GM18867 (cell line): ENCODE measurements at regions not wholly inside any gene's neighbourhood (a gene's known extent, or its start where the extent isn't known, plus 50 kb on each side); places are given as distances from the start of the nearest gene placed in this dataset.

Experiments
- ATAC-seq: cut with Tn5 transposase; IDR thresholded peaks from one replicate; pipeline ENCODE4 v1.9.1; 2021; ENCODE audit warnings: mild to moderate bottlenecking, moderate library complexity; ENCODE audit not compliant: unreplicated experiment

DNA sequence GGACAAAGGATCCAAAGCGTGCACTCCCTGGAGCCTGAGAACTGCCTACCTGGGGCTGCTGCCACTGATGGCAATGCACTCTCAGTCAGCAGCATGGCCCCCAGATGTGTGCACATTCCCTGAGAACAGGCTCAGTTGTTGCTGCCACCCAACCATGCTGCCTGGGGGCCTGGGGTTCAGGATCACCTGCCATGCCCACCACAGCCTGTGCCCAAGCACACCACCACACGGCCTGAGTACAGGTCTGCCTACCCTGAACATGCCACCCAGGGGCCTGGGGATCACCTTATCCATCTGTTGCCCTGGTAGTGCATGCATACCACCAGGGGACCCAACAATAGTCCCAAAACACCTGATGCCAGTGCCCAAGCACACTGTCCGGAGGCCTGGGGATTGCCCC, 1174.5 kb downstream of the SORCS1 start:
- ATAC-seq: no peak

DNA sequence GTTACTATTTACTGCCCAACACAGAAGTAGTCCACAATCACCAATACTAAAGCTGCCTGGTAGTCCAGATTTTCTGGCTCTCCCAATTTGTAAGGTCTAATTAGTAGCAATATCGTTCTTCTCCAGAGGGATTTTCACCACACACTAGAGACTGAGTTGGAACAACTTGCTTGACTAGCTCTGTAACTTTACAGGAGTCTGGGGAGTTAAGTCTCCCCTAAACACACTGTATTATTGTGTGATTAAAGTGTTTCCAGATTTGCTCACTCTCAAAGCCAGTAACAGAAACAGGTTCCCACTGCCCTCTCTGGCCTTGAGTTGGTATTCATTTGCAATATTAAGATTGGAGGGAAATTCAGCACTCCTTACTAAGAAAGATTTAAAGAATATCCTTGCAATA, 1175.7 kb downstream of the SORCS1 start:
- no peak for ATAC-seq

DNA sequence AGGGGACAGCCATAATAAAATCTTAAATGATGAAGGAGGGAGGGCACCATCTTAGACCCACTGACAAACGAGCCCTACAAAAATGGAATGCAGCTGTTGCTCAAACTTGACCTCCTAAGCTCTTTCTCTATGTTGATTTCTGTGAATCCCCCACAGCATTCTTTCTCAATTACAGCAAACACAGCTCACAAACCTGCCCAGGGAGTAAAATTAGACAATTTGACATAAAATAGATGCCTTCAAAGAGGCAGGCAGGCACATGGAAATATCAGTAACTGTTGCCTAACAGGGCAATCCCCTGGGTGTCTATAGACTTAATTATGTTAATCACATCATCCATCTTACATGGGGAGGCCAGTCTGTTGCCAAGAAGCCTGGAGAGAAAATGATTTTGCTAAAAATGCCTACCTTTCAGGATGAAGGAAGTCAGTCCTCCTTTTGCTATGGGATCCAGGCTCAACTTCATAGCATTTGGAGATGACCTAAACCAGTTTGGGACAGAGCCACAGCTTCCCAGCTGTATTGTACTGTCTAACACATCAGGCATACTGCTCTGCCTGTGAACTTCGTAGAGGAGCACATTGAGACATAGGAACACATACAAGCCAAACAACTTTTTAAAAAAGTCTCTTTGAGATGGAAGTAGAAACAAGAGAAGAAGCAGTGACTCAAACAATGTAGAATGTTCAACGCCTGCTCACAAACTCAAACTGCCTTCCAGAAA, 1177.4 kb downstream of the SORCS1 start:
- ATAC-seq: no peak

- ATAC-seq: no peak
Observed at GRCh38 chr10:105986486-105986885, 1178.0 kb downstream of the SORCS1 start.

DNA sequence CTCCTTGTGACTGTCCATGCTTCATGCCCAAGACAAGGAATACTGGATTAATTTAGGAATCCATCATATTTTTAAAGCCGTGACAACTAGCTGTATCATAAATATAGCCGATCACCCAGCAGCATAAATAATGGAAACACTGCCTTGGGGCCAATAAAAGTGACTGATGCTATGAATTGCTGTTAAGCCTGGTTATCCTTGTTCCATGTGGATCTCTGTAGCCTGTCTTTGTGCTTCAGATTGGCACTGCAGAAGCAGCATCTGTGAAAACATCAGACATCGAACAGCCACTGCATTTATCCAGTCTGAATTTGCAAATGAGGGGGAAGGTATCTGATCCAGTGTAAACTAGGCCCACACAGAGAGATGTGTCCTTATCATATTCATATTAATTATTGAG, 1181.8 kb downstream of the SORCS1 start:
- no peak for ATAC-seq

- no peak for ATAC-seq
Observed at GRCh38 chr10:105981679-105982078, 1182.8 kb downstream of the SORCS1 start.

GRCh38 chr10:105974803-105975456, 1189.6 kb downstream of the SORCS1 start:
- peak; percentile 87 for ATAC-seq

GRCh38 chr10:105973902-105974301, 1190.6 kb downstream of the SORCS1 start:
- ATAC-seq: no peak

GRCh38 chr10:105973360-105973759, 1191.1 kb downstream of the SORCS1 start:
- ATAC-seq: no peak

- ATAC-seq: no peak
Observed at GRCh38 chr10:105971460-105971859, 1193.0 kb downstream of the SORCS1 start.

- ATAC-seq: no peak
Observed at GRCh38 chr10:105969884-105970377, 1194.6 kb downstream of the SORCS1 start.

DNA sequence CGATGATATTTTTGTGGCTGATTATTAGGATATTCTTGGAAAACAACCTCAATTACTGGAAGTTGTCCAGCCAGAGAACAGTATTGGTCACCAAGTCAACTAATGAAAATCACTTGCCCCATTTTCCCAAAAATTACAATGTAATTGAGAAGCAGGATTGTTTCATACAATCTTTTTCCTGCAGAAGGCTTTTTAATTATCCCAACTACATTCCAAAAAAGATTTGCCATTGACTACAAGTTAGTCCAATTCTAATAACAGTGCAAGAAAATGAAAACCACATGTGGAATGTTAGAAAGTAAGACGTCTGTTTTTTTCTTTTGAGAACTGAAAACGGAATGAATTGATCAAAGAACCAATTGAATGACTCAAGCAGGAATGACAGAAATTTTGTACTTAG, 1195.8 kb downstream of the SORCS1 start:
- ATAC-seq: no peak

DNA sequence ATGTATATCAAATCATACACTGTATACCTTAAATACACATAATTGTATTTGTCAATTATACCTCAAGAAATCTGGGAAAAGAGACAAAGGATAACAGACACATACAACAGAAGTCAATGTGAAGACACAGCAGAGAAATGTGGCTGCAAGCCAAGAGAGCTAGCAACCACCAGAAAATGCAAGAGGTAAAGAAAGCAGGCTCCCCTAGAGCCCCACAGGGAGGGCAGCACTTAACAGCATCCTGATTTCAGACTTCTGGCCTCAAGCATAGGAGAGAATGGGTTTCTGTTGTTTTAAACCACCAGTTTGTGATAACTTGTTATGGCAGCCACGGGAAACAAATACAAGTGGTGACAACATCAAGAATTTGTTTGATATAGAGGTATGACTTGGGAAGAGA, 1197.2 kb downstream of the SORCS1 start:
- ATAC-seq: no peak

GRCh38 chr10:105965141-105965540, 1199.4 kb downstream of the SORCS1 start:
- ATAC-seq: no peak

- ATAC-seq: no peak
Observed at GRCh38 chr10:105964009-105964408, 1200.5 kb downstream of the SORCS1 start.

GRCh38 chr10:105963334-105963884, 1201.1 kb downstream of the SORCS1 start:
- ATAC-seq: no peak

DNA sequence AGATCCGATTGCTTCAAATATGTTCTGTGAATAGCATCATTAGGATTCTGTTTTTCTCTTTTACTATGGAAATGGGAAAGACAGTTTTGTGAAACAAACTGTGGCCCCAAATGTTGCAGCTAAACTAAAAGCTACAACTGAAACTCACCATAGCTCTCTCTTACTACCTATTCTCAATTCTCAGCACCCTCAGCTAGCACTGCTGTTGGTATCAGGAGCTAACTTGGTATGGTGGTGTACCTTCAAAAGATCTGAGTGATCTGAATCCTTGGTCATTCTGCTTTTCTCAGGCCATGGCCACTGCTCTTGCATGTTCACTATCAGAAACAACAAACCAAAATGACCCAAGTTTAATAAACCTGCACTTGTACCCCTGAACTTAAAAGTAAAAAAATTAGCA, 1208.0 kb downstream of the SORCS1 start:
- peak; percentile 67 for ATAC-seq

GRCh38 chr10:105953861-105954260, 1210.6 kb downstream of the SORCS1 start:
- no peak for ATAC-seq

GRCh38 chr10:105953056-105953455, 1211.5 kb downstream of the SORCS1 start:
- ATAC-seq: no peak

- ATAC-seq: peak; percentile 94
Observed at GRCh38 chr10:105952153-105952552, 1212.4 kb downstream of the SORCS1 start.

- ATAC-seq: peak; percentile 49
Observed at GRCh38 chr10:105950410-105950809, 1214.1 kb downstream of the SORCS1 start.

DNA sequence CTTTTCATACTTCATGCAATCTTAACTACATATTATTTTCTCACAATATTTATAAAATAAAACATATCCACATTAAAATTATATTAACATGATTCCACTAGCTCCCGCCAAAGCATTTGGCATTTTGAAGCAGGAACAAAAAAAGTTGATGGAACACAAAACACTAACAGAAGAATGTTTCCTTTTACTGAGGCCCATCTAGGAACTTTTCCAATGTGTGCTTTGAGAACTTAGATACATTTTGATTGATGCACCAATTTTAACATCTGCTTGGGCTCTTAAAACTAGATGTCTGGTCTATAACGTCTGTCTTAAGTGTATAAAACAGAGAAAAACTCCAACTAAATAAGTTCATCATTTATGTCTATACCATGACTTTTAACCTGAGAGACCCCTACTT, 1214.8 kb downstream of the SORCS1 start:
- no peak for ATAC-seq
